Breast epithelium (tissue), 4 donors: ENCODE measurements at regions not wholly inside any gene's neighbourhood (a gene's known extent, or its start where the extent isn't known, plus 50 kb on each side); places are given as distances from the start of the nearest gene placed in this dataset.

Experiments used
- DNase-seq, 2 donors: peaks; one replicate each; pipeline ENCODE4 v3.0.0-alpha.2; 2019; ENCODE audit warnings: low spot score in 2 of 2
- H3K27ac ChIP-seq, 2 donors: fragments of 200-600 bp; sonication (generic) in 1 of 2; one replicate each; pipeline ENCODE4 v1.5.1; 2016 to 2019; ENCODE audit warnings: mild to moderate bottlenecking in 1 of 2
- H3K27me3 ChIP-seq, 2 donors: fragments of 200-600 bp; sonication (generic) in 1 of 2; one replicate each; pipeline versions ENCODE4 v1.5.1 to v1.6.0; 2017 to 2019; ENCODE audit warnings: control low read depth in 1 of 2, mild to moderate bottlenecking in 1 of 2
- H3K36me3 ChIP-seq: fragments of 200-600 bp; one replicate; pipeline ENCODE4 v1.5.1; 2019
- H3K4me1 ChIP-seq, 2 donors: fragments of 200-600 bp; sonication (generic); one replicate each; pipeline ENCODE4 v1.5.1; 2016 to 2019; ENCODE audit warnings: control low read depth in 1 of 2
- H3K4me3 ChIP-seq, 3 donors: fragments of 200-600 bp; sonication (generic); 1 replicate in 2 of 3; 2 replicates in 1 of 3; pipeline ENCODE4 v1.5.1; 2016 to 2019; ENCODE audit warnings: mild to moderate bottlenecking in 3 of 3, moderate library complexity in 2 of 3
- H3K9me3 ChIP-seq, 2 donors: fragments of 200-600 bp; sonication (generic) in 1 of 2; one replicate each; pipeline ENCODE4 v1.5.1; 2016 to 2019; ENCODE audit warnings: control low read depth in 1 of 2
- CTCF ChIP-seq, 3 donors: fragments of 450-650 bp; IDR thresholded peaks; one replicate each; pipeline ENCODE4 v1.5.1; 2016 to 2017; ENCODE audit warnings: antibody characterized with exemption in 3 of 3, mild to moderate bottlenecking in 3 of 3, moderate library complexity in 3 of 3
- POLR2A ChIP-seq: fragments of 450-650 bp; IDR thresholded peaks from one replicate; pipeline ENCODE4 v1.6.1; 2016; ENCODE audit warnings: antibody characterized with exemption, mild to moderate bottlenecking, moderate library complexity
- POLR2AphosphoS5 ChIP-seq, 3 donors: sonication (generic); formaldehyde crosslinking; IDR thresholded peaks; one replicate each; pipeline ENCODE4 v1.6.1; 2017; ENCODE audit warnings: antibody characterized with exemption in 3 of 3
- intact Hi-C: fragments of 100-400 bp; cut with DNase I; formaldehyde crosslinking; loops from one replicate; pipeline ENCODE4 v1.15.1; 2023; ENCODE audit warnings: low total_unique reads

GRCh38 chr7:116150588-116150987, 59.8 kb upstream of the TES start:
- no peak for TF ChIP-seq POLR2A
- TF ChIP-seq CTCF (IDR thresholded peaks at IDR 0.05), result no peak
- no peak for TF ChIP-seq POLR2AphosphoS5 (IDR thresholded peaks at IDR 0.05)
- Histone ChIP-seq H3K27me3 (no peaks in the 10 kb centered on the region), H3K36me3 (no peaks in the 10 kb centered on the region), H3K4me1 (no peaks in the 10 kb centered on the region), H3K9me3 (no peaks in the 10 kb centered on the region), H3K27ac (no peak overlapping the region), H3K4me3 (no peak overlapping the region)
- intact Hi-C loops, result no loop called here
- no peak for DNase-seq

GRCh38 chr7:116152276-116152675, 58.1 kb upstream of the TES start:
- H3K27ac ChIP-seq, result no peak overlapping the region
- H3K4me1 ChIP-seq, result no peaks in the 10 kb centered on the region
- H3K27me3 ChIP-seq, result no peaks in the 10 kb centered on the region
- no peak for DNase-seq
- TF ChIP-seq CTCF (IDR thresholded peaks at IDR 0.05) (no peak), POLR2A (no peak)
- no peaks in the 10 kb centered on the region for H3K36me3 ChIP-seq
- intact Hi-C loops, result no loop called here
- no peak overlapping the region for H3K4me3 ChIP-seq
- H3K9me3 ChIP-seq, result no peaks in the 10 kb centered on the region

GRCh38 chr7:116153050-116153449, 57.3 kb upstream of the TES start:
- Histone ChIP-seq H3K4me3 (peak overlapping the region in 1 of 3 donors; percentile 23), H3K36me3 (no peaks in the 10 kb centered on the region), H3K9me3 (no peaks in the 10 kb centered on the region), H3K27ac (no peak overlapping the region), H3K4me1 (no peaks in the 10 kb centered on the region), H3K27me3 (no peaks in the 10 kb centered on the region)
- no peak for DNase-seq
- no peak for TF ChIP-seq POLR2AphosphoS5 (IDR thresholded peaks at IDR 0.05)
- no peak for TF ChIP-seq POLR2A
- TF ChIP-seq CTCF (IDR thresholded peaks at IDR 0.05), result no peak
- intact Hi-C loops, result no loop called here

GRCh38 chr7:116159711-116160110, 50.6 kb upstream of the TES start:
- no peak for DNase-seq
- Histone ChIP-seq H3K4me1 (no peaks in the 10 kb centered on the region), H3K4me3 (no peak overlapping the region), H3K9me3 (no peaks in the 10 kb centered on the region), H3K27ac (no peak overlapping the region), H3K36me3 (no peaks in the 10 kb centered on the region), H3K27me3 (no peaks in the 10 kb centered on the region)
- TF ChIP-seq POLR2AphosphoS5 (IDR thresholded peaks at IDR 0.05) (no peak), POLR2A (no peak), CTCF (IDR thresholded peaks at IDR 0.05) (no peak)
- intact Hi-C loops, result no loop called here
